Endothelial cell of umbilical vein (primary cell): ENCODE measurements at regions not wholly inside any gene's neighbourhood (a gene's known extent, or its start where the extent isn't known, plus 50 kb on each side); places are given as distances from the start of the nearest gene placed in this dataset.

Experiments
- BruUV-seq: library from RNA; stranded (reverse); fragments of 400-500 nt; replicated peaks from 2 replicates; lab custom pipeline; 2021; lab: Mats Ljungman, UMichigan
- CTCF ChIA-PET: fragments of 300-600, 350-600 bp; sonication (Branson Sonifier 250); formaldehyde crosslinking; loops from one replicate; lab custom pipeline; 2021; ENCODE audit warnings: antibody characterized with exemption, inconsistent platforms; lab: Charles Lee
- POLR2A ChIA-PET: fragments of 300-600, 350-600 bp; sonication (Branson Sonifier 250); formaldehyde crosslinking; loops from one replicate; lab custom pipeline; 2021; ENCODE audit warnings: antibody characterized with exemption, inconsistent platforms; lab: Charles Lee
- DNase-seq: peaks from one replicate; pipeline ENCODE4 v3.0.0-alpha.2; 2011; ENCODE audit warnings: low read depth, low spot score
- FAIRE-seq: peaks from 2 replicates; lab custom pipeline; 2011; peaks lifted over from hg19 to GRCh38; lab: Jason Lieb, UNC
- H2AFZ ChIP-seq: 2 replicates; pipeline ENCODE4 v1.6.0; 2012; ENCODE audit warnings: low read depth, low read length, control low read depth, inconsistent platforms
- H3K27ac ChIP-seq: 2 replicates; pipeline ENCODE4 v1.5.1; 2011; ENCODE audit warnings: low read depth, mild to moderate bottlenecking, control low read depth, low read length, moderate library complexity; ENCODE audit not compliant: insufficient read depth
- H3K27me3 ChIP-seq, 2 experiments: 2 replicates each; pipeline versions ENCODE4 v1.6.0 to v1.6.1; 2011; ENCODE audit warnings: low read length in 2 of 2, mixed read lengths in 1 of 2; ENCODE audit not compliant: control insufficient read depth in 2 of 2, insufficient read depth in 2 of 2
- H3K36me3 ChIP-seq, 2 experiments: 2 replicates in 1 of 2; 3 replicates in 1 of 2; pipeline ENCODE4 v1.5.1; 2011; ENCODE audit warnings: low read length in 2 of 2, mild to moderate bottlenecking in 1 of 2, moderate library complexity in 1 of 2; ENCODE audit not compliant: control insufficient read depth in 2 of 2, insufficient read depth in 2 of 2; ENCODE audit errors: extremely low read depth in 1 of 2
- H3K4me1 ChIP-seq: 3 replicates; pipeline ENCODE4 v1.5.1; 2011; ENCODE audit warnings: mild to moderate bottlenecking, low read length; ENCODE audit not compliant: control insufficient read depth, insufficient read depth; ENCODE audit errors: extremely low read depth
- H3K4me2 ChIP-seq: 2 replicates; pipeline ENCODE4 v1.6.1; 2011; ENCODE audit warnings: low read length, control low read depth, mixed read lengths; ENCODE audit not compliant: insufficient read depth
- H3K4me3 ChIP-seq, 3 experiments: fragments of 200-600 bp in 1 of 3; sonication (generic), shearing (Covaris generic) in 1 of 3; replicated peaks in 1 of 3; 2 replicates each; pipeline ENCODE4 v1.5.1; 2011 to 2016; ENCODE audit warnings: control low read depth in 3 of 3, low read length in 3 of 3, mild to moderate bottlenecking in 2 of 3, inconsistent platforms in 1 of 3, low read depth in 1 of 3, moderate library complexity in 1 of 3; ENCODE audit not compliant: insufficient read depth in 1 of 3
- H3K79me2 ChIP-seq: 2 replicates; pipeline ENCODE4 v1.6.0; 2012; ENCODE audit warnings: low read length, inconsistent platforms; ENCODE audit not compliant: control insufficient read depth, insufficient read depth
- H3K9ac ChIP-seq: replicated peaks from 2 replicates; pipeline ENCODE3; 2011; ENCODE audit warnings: low read length, control low read depth; ENCODE audit not compliant: insufficient read depth; ENCODE audit errors: extremely low read depth
- H3K9me1 ChIP-seq: replicated peaks from 3 replicates; pipeline ENCODE4 v1.6.0; 2011; ENCODE audit warnings: mild to moderate bottlenecking, low read length; ENCODE audit not compliant: control insufficient read depth, insufficient read depth; ENCODE audit errors: extremely low read depth
- H3K9me3 ChIP-seq: replicated peaks from 2 replicates; pipeline ENCODE4 v1.5.1; 2012; ENCODE audit warnings: low read length, inconsistent platforms; ENCODE audit not compliant: control insufficient read depth, insufficient read depth
- H4K20me1 ChIP-seq: replicated peaks from 2 replicates; pipeline ENCODE3; 2011; ENCODE audit warnings: mild to moderate bottlenecking, low read length; ENCODE audit not compliant: control insufficient read depth, insufficient read depth; ENCODE audit errors: extremely low read depth
- CTCF ChIP-seq, 2 donors: IDR thresholded peaks; 1 replicate in 1 of 2; 2 replicates in 1 of 2; pipeline ENCODE4 v1.5.1; 2011; ENCODE audit warnings: low read length in 2 of 2, mild to moderate bottlenecking in 2 of 2, moderate library complexity in 2 of 2, control low read depth in 1 of 2, inconsistent platforms in 1 of 2, low read depth in 1 of 2; ENCODE audit not compliant: insufficient read depth in 1 of 2; ENCODE audit errors: extremely low read depth in 1 of 2
- EZH2 ChIP-seq: IDR thresholded peaks from 2 replicates; pipeline ENCODE4 v1.6.1; 2012; ENCODE audit warnings: borderline replicate concordance, low read depth, mild to moderate bottlenecking, moderate library complexity, low read length, inconsistent platforms; ENCODE audit not compliant: severe bottlenecking
- FOS ChIP-seq: IDR thresholded peaks from 2 replicates; pipeline ENCODE4 v1.6.1; 2011; ENCODE audit warnings: mild to moderate bottlenecking, low read length, moderate library complexity, borderline replicate concordance; ENCODE audit not compliant: insufficient read depth
- GATA2 ChIP-seq: IDR thresholded peaks from 2 replicates; pipeline ENCODE4 v1.7.0; 2011; ENCODE audit warnings: low read depth, mild to moderate bottlenecking, moderate library complexity, mixed read lengths, low read length; ENCODE audit not compliant: insufficient read length, insufficient read depth
- JUN ChIP-seq: IDR thresholded peaks from 2 replicates; pipeline ENCODE4 v1.6.1; 2011; ENCODE audit warnings: borderline replicate concordance, low read depth; ENCODE audit not compliant: insufficient read length, insufficient read depth
- MAX ChIP-seq: IDR thresholded peaks from 2 replicates; pipeline ENCODE4 v1.6.1; 2011; ENCODE audit not compliant: insufficient read depth, insufficient read length
- MYC ChIP-seq: IDR thresholded peaks from one replicate; pipeline ENCODE4 v1.6.1; 2011; ENCODE audit warnings: mild to moderate bottlenecking, low read depth, low read length
- POLR2A ChIP-seq: IDR thresholded peaks from 2 replicates; pipeline ENCODE4 v1.6.1; 2012; ENCODE audit warnings: low read depth, mild to moderate bottlenecking, control low read depth, low read length
- POLR2AphosphoS5 ChIP-seq: IDR thresholded peaks from 2 replicates; pipeline ENCODE4 v1.6.1; 2012; ENCODE audit warnings: low read depth, mild to moderate bottlenecking, control low read depth, low read length, moderate library complexity; ENCODE audit not compliant: insufficient read depth
- dilution Hi-C: fragments of 300-500 bp; cut with MboI; formaldehyde crosslinking; loops from one replicate; pipeline ENCODE4 v1.15.0; 2019; ENCODE audit warnings: low sequenced_read_pairs; ENCODE audit not compliant: extremely low pct_ligation_motif_present
- intact Hi-C: fragments of 100-400 bp; cut with micrococcal nuclease; formaldehyde crosslinking; loops from one replicate; pipeline ENCODE4 v1.10.0; 2022

- Histone ChIP-seq H3K4me1 (no peaks in the 10 kb centered on the region), H3K9me3 (no peaks in the 10 kb centered on the region), H3K79me2 (no peaks in the 10 kb centered on the region), H3K27me3 (no peaks in the 10 kb centered on the region), H3K4me2 (no peak overlapping the region), H3K9me1 (no peaks in the 10 kb centered on the region), H2AFZ (no peak overlapping the region), H4K20me1 (no peaks in the 10 kb centered on the region), H3K27ac (no peak overlapping the region), H3K9ac (no peak overlapping the region), H3K4me3 (no peak overlapping the region), H3K36me3 (no peaks in the 10 kb centered on the region)
- no peak for DNase-seq
- dilution Hi-C loops (no loop called here), intact Hi-C loops (no loop called here)
- FAIRE-seq = no peak
- ChIA-PET POLR2A (no interaction called here), CTCF (no interaction called here)
- TF ChIP-seq EZH2 (no peak), POLR2AphosphoS5 (no peak), GATA2 (no peak), JUN (no peak), FOS (no peak), CTCF (IDR thresholded peaks at IDR 0.05; ENCODE audit: extremely low read depth in 1 of 2, insufficient read depth in 1 of 2, low read depth in 1 of 2, low read length in 2 of 2) (no peak), MAX (no peak), POLR2A (no peak), MYC (no peak)
- BruUV-seq = no TSS peak
Measured at GRCh38 chr20:20972490-20972889, 133.7 kb downstream of the LINC00237 start.
